ENCODE measurements at regions not wholly inside any gene's neighbourhood (a gene's known extent, or its start where the extent isn't known, plus 50 kb on each side); places are given as distances from the start of the nearest gene placed in this dataset.

- Histone ChIP-seq H3K27me3 (peaks cover 0 to 10% (median 0%) of the 10 kb centered on the region in 9 donors), H3K36me3 (no peaks in the 10 kb centered on the region), H3K4me3 (no peak overlapping the region), H3K9me3 (peaks cover 0 to 25% (median 10%) of the 10 kb centered on the region in 12 donors), H3K4me1 (no peaks in the 10 kb centered on the region), H3K27ac (no peak overlapping the region)
- no peak for ATAC-seq
- intact Hi-C loops (cut with DNase I), result no loop called here
- TF ChIP-seq POLR2A (IDR thresholded peaks at IDR 0.05) (no peak), CTCF (IDR thresholded peaks at IDR 0.05) (no peak)
- DNase-seq, result no peak
- 61 to 79% (median 70%) methylated on average over 6 of the region's 6 CpGs for WGBS, 4 donors
Measured at GRCh38 chr1:4317207-4317606, 337.2 kb upstream of the AJAP1 start.

GRCh38 chr1:4318720-4319119 lies 335.7 kb upstream of the AJAP1 start:
- intact Hi-C loops (cut with DNase I), result no loop called here
- TF ChIP-seq CTCF (IDR thresholded peaks at IDR 0.05) (no peak), POLR2A (IDR thresholded peaks at IDR 0.05) (no peak)
- 64 to 78% (median 76%) methylated on average over 8 of the region's 8 CpGs for WGBS, 4 donors

GRCh38 chr1:4319496-4319895 lies 334.9 kb upstream of the AJAP1 start:
- TF ChIP-seq CTCF (IDR thresholded peaks at IDR 0.05) (no peak), POLR2A (IDR thresholded peaks at IDR 0.05) (no peak)
- Histone ChIP-seq H3K27me3 (peaks cover 0 to 10% (median 0%) of the 10 kb centered on the region in 9 donors), H3K9me3 (peaks cover 0 to 14% (median 3%) of the 10 kb centered on the region in 12 donors), H3K27ac (no peak overlapping the region), H3K4me3 (no peak overlapping the region), H3K36me3 (no peaks in the 10 kb centered on the region), H3K4me1 (no peaks in the 10 kb centered on the region)
- WGBS, 4 donors, result 42 to 72% (median 55%) methylated on average over 2 of the region's 2 CpGs
- intact Hi-C loops (cut with DNase I), result no loop called here
- DNase-seq, result no peak
- ATAC-seq, result no peak

More at GRCh38 chr1:4318720-4319119, 335.7 kb upstream of the AJAP1 start:
- H3K36me3 ChIP-seq, result no peaks in the 10 kb centered on the region
- H3K4me1 ChIP-seq, result no peaks in the 10 kb centered on the region
- no peak overlapping the region for H3K4me3 ChIP-seq
- no peak for ATAC-seq
- no peak for DNase-seq
- no peak overlapping the region for H3K27ac ChIP-seq
- peaks cover 0 to 10% (median 0%) of the 10 kb centered on the region in 9 donors for H3K27me3 ChIP-seq
- peaks cover 0 to 21% (median 9%) of the 10 kb centered on the region in 12 donors for H3K9me3 ChIP-seq

GRCh38 chr1:4322881-4323280 lies 331.5 kb upstream of the AJAP1 start:
- H3K27ac ChIP-seq, result no peak overlapping the region
- no peak for DNase-seq

More at GRCh38 chr1:4322881-4323280, 331.5 kb upstream of the AJAP1 start:
- TF ChIP-seq CTCF (IDR thresholded peaks at IDR 0.05), result no peak
- no peak for TF ChIP-seq POLR2A (IDR thresholded peaks at IDR 0.05)
- Histone ChIP-seq H3K4me3 (no peak overlapping the region), H3K4me1 (no peaks in the 10 kb centered on the region), H3K9me3 (no peaks in the 10 kb centered on the region), H3K27me3 (peaks cover 0 to 17% (median 0%) of the 10 kb centered on the region in 9 donors), H3K36me3 (no peaks in the 10 kb centered on the region)
- intact Hi-C loops (cut with DNase I), result no loop called here
- no peak for ATAC-seq
- 59 to 77% (median 64%) methylated on average over 7 of the region's 7 CpGs for WGBS, 4 donors
